CD4-positive, alpha-beta T cell treated with Interleukin-10 for 1 hour (primary cell): ENCODE measurements at regions not wholly inside any gene's neighbourhood (a gene's known extent, or its start where the extent isn't known, plus 50 kb on each side); places are given as distances from the start of the nearest gene placed in this dataset.

Experiments used
- DNase-seq: peaks from one replicate; pipeline ENCODE4 v3.0.0-alpha.2; 2020

- peak; percentile 47 for DNase-seq
These were observed 110.4 kb upstream of the RAB27B start for GRCh38 chr18:54717673-54718407.

- no peak for DNase-seq
These were observed 109.9 kb upstream of the RAB27B start for GRCh38 chr18:54718408-54718773.

GRCh38 chr18:54720620-54721019 lies 107.7 kb upstream of the RAB27B start:
- no peak for DNase-seq

GRCh38 chr18:54726143-54726542 lies 102.1 kb upstream of the RAB27B start:
- DNase-seq = no peak

- no peak for DNase-seq
These were observed 94.2 kb upstream of the RAB27B start for GRCh38 chr18:54734059-54734458.

- no peak for DNase-seq
These were observed 91.3 kb upstream of the RAB27B start for GRCh38 chr18:54736981-54737380.

- DNase-seq = no peak
These were observed 90.3 kb upstream of the RAB27B start for GRCh38 chr18:54737986-54738385.

GRCh38 chr18:54739476-54739875 lies 88.8 kb upstream of the RAB27B start:
- DNase-seq = no peak

GRCh38 chr18:54740136-54740846 lies 88.0 kb upstream of the RAB27B start:
- no peak for DNase-seq

GRCh38 chr18:54742120-54742519 lies 86.2 kb upstream of the RAB27B start:
- DNase-seq = no peak

- no peak for DNase-seq
These were observed 85.3 kb upstream of the RAB27B start for GRCh38 chr18:54742659-54743604.

- no peak for DNase-seq
These were observed 84.7 kb upstream of the RAB27B start for GRCh38 chr18:54743605-54743995.

- DNase-seq = no peak
These were observed 79.0 kb upstream of the RAB27B start for GRCh38 chr18:54749291-54749690.

GRCh38 chr18:54750350-54750749 lies 77.9 kb upstream of the RAB27B start:
- no peak for DNase-seq

GRCh38 chr18:54752185-54752584 lies 76.1 kb upstream of the RAB27B start:
- DNase-seq = no peak

- no peak for DNase-seq
These were observed 72.8 kb upstream of the RAB27B start for GRCh38 chr18:54755456-54755855.

GRCh38 chr18:54762386-54762785 lies 65.9 kb upstream of the RAB27B start:
- DNase-seq = no peak

- DNase-seq = no peak
These were observed 63.5 kb upstream of the RAB27B start for GRCh38 chr18:54764786-54765185.

- no peak for DNase-seq
These were observed 62.5 kb upstream of the RAB27B start for GRCh38 chr18:54765636-54766375.

GRCh38 chr18:54766634-54767033 lies 61.6 kb upstream of the RAB27B start:
- DNase-seq = no peak

- DNase-seq = no peak
These were observed 61.2 kb upstream of the RAB27B start for GRCh38 chr18:54767098-54767497.

- no peak for DNase-seq
These were observed 58.5 kb upstream of the RAB27B start for GRCh38 chr18:54769526-54770464.
